NB4 (cell line): ENCODE measurements at regions not wholly inside any gene's neighbourhood (a gene's known extent, or its start where the extent isn't known, plus 50 kb on each side); places are given as distances from the start of the nearest gene placed in this dataset.

Source experiments
- TF ChIP-seq, protein P1 (sequence below): IDR thresholded peaks from one replicate; pipeline ENCODE4 v1.5.1; 2012; ENCODE audit warnings: low read depth, low read length
- TF ChIP-seq, protein P2 (sequence below): IDR thresholded peaks from 2 replicates; pipeline ENCODE4 v1.6.1; 2011; ENCODE audit warnings: low read depth, low read length

DNA sequence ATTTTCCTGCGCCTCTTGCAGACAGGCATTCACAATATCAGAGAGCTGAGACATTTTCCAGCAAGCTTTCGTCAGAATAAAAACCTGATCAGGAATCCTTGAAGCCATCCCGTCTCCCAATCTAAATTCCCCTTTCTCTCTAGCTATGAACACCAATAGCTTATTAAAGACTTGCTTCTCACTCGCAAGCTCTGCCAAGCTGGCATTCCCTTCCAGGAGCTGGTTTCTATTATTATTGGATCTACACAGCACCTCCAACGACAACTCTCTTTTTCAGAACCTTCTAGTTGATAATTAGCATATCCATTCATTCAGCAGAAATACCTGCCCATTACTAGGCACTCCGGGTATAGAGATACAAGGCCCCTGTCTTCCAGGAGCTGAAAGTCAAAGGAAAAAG, 350.3 kb downstream of the MTX2 start:
- TF ChIP-seq, protein P1, sequence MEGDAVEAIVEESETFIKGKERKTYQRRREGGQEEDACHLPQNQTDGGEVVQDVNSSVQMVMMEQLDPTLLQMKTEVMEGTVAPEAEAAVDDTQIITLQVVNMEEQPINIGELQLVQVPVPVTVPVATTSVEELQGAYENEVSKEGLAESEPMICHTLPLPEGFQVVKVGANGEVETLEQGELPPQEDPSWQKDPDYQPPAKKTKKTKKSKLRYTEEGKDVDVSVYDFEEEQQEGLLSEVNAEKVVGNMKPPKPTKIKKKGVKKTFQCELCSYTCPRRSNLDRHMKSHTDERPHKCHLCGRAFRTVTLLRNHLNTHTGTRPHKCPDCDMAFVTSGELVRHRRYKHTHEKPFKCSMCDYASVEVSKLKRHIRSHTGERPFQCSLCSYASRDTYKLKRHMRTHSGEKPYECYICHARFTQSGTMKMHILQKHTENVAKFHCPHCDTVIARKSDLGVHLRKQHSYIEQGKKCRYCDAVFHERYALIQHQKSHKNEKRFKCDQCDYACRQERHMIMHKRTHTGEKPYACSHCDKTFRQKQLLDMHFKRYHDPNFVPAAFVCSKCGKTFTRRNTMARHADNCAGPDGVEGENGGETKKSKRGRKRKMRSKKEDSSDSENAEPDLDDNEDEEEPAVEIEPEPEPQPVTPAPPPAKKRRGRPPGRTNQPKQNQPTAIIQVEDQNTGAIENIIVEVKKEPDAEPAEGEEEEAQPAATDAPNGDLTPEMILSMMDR = no peak
- TF ChIP-seq, protein P2, sequence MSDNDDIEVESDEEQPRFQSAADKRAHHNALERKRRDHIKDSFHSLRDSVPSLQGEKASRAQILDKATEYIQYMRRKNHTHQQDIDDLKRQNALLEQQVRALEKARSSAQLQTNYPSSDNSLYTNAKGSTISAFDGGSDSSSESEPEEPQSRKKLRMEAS = no peak
